ENCODE measurements at regions not wholly inside any gene's neighbourhood (a gene's known extent, or its start where the extent isn't known, plus 50 kb on each side); places are given as distances from the start of the nearest gene placed in this dataset.

- TF ChIP-seq, protein P1, sequence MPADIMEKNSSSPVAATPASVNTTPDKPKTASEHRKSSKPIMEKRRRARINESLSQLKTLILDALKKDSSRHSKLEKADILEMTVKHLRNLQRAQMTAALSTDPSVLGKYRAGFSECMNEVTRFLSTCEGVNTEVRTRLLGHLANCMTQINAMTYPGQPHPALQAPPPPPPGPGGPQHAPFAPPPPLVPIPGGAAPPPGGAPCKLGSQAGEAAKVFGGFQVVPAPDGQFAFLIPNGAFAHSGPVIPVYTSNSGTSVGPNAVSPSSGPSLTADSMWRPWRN (IDR thresholded peaks at IDR 0.05; ENCODE audit: low read depth), result peak; percentile 88
- TF ChIP-seq POLR2H (tag; IDR thresholded peaks at IDR 0.05; ENCODE audit: low read depth) (no peak), ZKSCAN1 (IDR thresholded peaks at IDR 0.05; ENCODE audit: low read depth, low read length) (peak; percentile 94), JUND (IDR thresholded peaks at IDR 0.05; ENCODE audit: borderline replicate concordance, low read depth, low read length) (peak; percentile 52; the same call in 1 of the 2 replicates), JUND (tag; IDR thresholded peaks at IDR 0.05; ENCODE audit: borderline replicate concordance, low read depth, low read length) (no peak; the same call in 2 of the 3 replicates), ZNF75A (CRISPR knock-in tag; IDR thresholded peaks at IDR 0.05) (no peak), ZNF395 (CRISPR knock-in tag; IDR thresholded peaks at IDR 0.05) (no peak), FOXP1 (CRISPR knock-in tag; IDR thresholded peaks at IDR 0.05) (no peak), NFIC (IDR thresholded peaks at IDR 0.05) (peak; percentile 45; the same call in 1 of the 2 replicates), FUS (optimal IDR thresholded peaks at IDR 0.05; ENCODE audit: low read depth, low read length) (no peak), CXXC5 (CRISPR knock-in tag; IDR thresholded peaks at IDR 0.05) (no peak), SIX5 (IDR thresholded peaks at IDR 0.05; ENCODE audit: borderline replicate concordance in 1 of 2, insufficient read depth in 1 of 2, low read depth in 1 of 2, low read length in 2 of 2) (no peak), NCOR1 (IDR thresholded peaks at IDR 0.05) (peak; percentile 88), KDM5B (IDR thresholded peaks at IDR 0.05; ENCODE audit: insufficient replicate concordance, low read depth, low read length) (no peak), MBD2 (IDR thresholded peaks at IDR 0.05; ENCODE audit: borderline replicate concordance, low read depth) (no peak), HDAC8 (tag; IDR thresholded peaks at IDR 0.05) (no peak), SMARCB1 (IDR thresholded peaks at IDR 0.05; ENCODE audit: insufficient read length, low read depth) (no peak), RBM22 (IDR thresholded peaks at IDR 0.05; ENCODE audit: low read depth, low read length, poor library complexity, severe bottlenecking) (no peak), ATF7 (IDR thresholded peaks at IDR 0.05) (peak; percentile 50; the same call in 1 of the 2 replicates), ZNF592 (IDR thresholded peaks at IDR 0.05) (no peak)
- TF ChIP-seq, protein P2, sequence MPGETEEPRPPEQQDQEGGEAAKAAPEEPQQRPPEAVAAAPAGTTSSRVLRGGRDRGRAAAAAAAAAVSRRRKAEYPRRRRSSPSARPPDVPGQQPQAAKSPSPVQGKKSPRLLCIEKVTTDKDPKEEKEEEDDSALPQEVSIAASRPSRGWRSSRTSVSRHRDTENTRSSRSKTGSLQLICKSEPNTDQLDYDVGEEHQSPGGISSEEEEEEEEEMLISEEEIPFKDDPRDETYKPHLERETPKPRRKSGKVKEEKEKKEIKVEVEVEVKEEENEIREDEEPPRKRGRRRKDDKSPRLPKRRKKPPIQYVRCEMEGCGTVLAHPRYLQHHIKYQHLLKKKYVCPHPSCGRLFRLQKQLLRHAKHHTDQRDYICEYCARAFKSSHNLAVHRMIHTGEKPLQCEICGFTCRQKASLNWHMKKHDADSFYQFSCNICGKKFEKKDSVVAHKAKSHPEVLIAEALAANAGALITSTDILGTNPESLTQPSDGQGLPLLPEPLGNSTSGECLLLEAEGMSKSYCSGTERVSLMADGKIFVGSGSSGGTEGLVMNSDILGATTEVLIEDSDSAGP (CRISPR knock-in tag; IDR thresholded peaks at IDR 0.05), result no peak
Observed at GRCh38 chr15:81942157-81942556, 103.7 kb downstream of the MEX3B start (continued).
